Subcutaneous abdominal adipose tissue (tissue), 5 donors: ENCODE measurements at regions not wholly inside any gene's neighbourhood (a gene's known extent, or its start where the extent isn't known, plus 50 kb on each side); places are given as distances from the start of the nearest gene placed in this dataset.

Experiments
- H3K27ac ChIP-seq: one replicate; pipeline ENCODE4 v1.7.0; 2013; ENCODE audit warnings: low read depth, mild to moderate bottlenecking, inconsistent platforms, low read length, moderate library complexity
- H3K27me3 ChIP-seq, 5 donors: one replicate each; pipeline ENCODE4 v1.7.0; 2013; ENCODE audit warnings: low read length in 5 of 5, inconsistent platforms in 1 of 5; ENCODE audit not compliant: control insufficient read depth in 5 of 5, insufficient read depth in 4 of 5
- H3K36me3 ChIP-seq, 5 donors: one replicate each; pipeline ENCODE4 v1.7.0; 2013; ENCODE audit warnings: low read length in 5 of 5; ENCODE audit not compliant: control insufficient read depth in 5 of 5, insufficient read depth in 5 of 5
- H3K4me1 ChIP-seq, 5 donors: one replicate each; pipeline ENCODE4 v1.7.0; 2013; ENCODE audit warnings: low read length in 5 of 5, mild to moderate bottlenecking in 3 of 5, moderate library complexity in 1 of 5; ENCODE audit not compliant: control insufficient read depth in 5 of 5, insufficient read depth in 5 of 5
- H3K4me3 ChIP-seq, 5 donors: one replicate each; pipeline ENCODE4 v1.7.0; 2013; ENCODE audit warnings: low read length in 5 of 5, low read depth in 1 of 5
- H3K9ac ChIP-seq, 5 donors: one replicate each; pipeline ENCODE4 v1.7.0; 2013; ENCODE audit warnings: low read length in 5 of 5, mild to moderate bottlenecking in 4 of 5, moderate library complexity in 3 of 5
- H3K9me3 ChIP-seq, 5 donors: one replicate each; pipeline ENCODE4 v1.7.0; 2013; ENCODE audit warnings: low read length in 5 of 5; ENCODE audit not compliant: control insufficient read depth in 5 of 5
- donor health status: healthy.
- donor health status: healthy.
- donor health status: healthy.
- donor health status: healthy.
- donor health status: healthy.

- peaks cover 0 to 2% (median 0%) of the 10 kb centered on the region in 5 donors for H3K4me1 ChIP-seq
- no peaks in the 10 kb centered on the region for H3K9me3 ChIP-seq
- no peaks in the 10 kb centered on the region for H3K27me3 ChIP-seq
- H3K4me3 ChIP-seq: no peak overlapping the region
- no peak overlapping the region for H3K27ac ChIP-seq
- H3K9ac ChIP-seq: no peak overlapping the region
- H3K36me3 ChIP-seq: no peaks in the 10 kb centered on the region
Observed at GRCh38 chr7:9181356-9181755, 747.9 kb downstream of the NXPH1 start.

DNA sequence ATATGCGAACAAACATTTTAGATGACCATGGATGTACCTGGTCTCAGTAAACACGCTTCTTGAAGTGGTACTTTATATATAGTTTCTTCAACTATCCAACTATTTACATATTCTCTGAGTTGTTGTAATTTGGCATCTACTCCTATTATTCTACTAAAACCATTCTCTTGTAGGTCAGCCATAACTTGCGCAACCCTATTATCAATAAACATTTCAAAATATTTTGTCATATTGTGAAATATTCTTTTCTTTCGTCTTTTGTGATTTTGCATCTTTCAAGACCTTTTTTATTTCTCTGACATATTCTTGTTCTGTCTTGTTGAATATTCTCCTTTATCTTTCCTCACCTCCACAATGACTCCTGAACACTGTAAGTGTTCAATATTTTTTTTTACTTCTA is 753.3 kb downstream of the NXPH1 start:
- no peaks in the 10 kb centered on the region for H3K27me3 ChIP-seq
- no peak overlapping the region for H3K4me3 ChIP-seq
- H3K4me1 ChIP-seq: peaks cover 0 to 2% (median 0%) of the 10 kb centered on the region in 5 donors
- no peak overlapping the region for H3K27ac ChIP-seq
- H3K36me3 ChIP-seq: no peaks in the 10 kb centered on the region
- no peaks in the 10 kb centered on the region for H3K9me3 ChIP-seq
- no peak overlapping the region for H3K9ac ChIP-seq

DNA sequence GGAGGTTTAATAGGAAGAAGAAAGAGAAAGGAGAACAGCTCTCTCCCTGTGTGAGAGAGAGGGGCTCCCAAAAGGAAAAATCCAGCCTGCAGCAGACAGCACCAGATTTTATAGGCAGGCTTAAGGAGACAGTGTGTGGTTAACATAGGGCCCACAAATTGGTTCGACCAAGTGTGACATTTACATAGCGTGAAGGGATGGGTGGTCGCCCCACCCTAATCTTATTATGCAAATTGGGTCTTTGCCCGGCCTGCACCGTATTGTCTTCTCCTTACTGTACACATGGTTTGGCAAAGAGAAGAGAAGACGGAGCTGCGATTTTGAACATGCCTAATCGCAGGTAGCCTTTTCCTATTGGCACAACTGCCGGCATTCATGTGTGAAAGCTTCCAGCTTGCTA is 756.3 kb downstream of the NXPH1 start:
- Histone ChIP-seq H3K27me3 (no peaks in the 10 kb centered on the region), H3K36me3 (no peaks in the 10 kb centered on the region), H3K4me1 (peaks cover 0 to 2% (median 0%) of the 10 kb centered on the region in 5 donors), H3K4me3 (no peak overlapping the region), H3K27ac (no peak overlapping the region), H3K9me3 (no peaks in the 10 kb centered on the region), H3K9ac (no peak overlapping the region)

GRCh38 chr7:9192969-9193368 is 759.6 kb downstream of the NXPH1 start:
- no peak overlapping the region for H3K4me3 ChIP-seq
- no peaks in the 10 kb centered on the region for H3K27me3 ChIP-seq
- no peak overlapping the region for H3K9ac ChIP-seq
- no peaks in the 10 kb centered on the region for H3K9me3 ChIP-seq
- H3K27ac ChIP-seq: no peak overlapping the region
- no peaks in the 10 kb centered on the region for H3K4me1 ChIP-seq
- no peaks in the 10 kb centered on the region for H3K36me3 ChIP-seq

- Histone ChIP-seq H3K27me3 (no peaks in the 10 kb centered on the region), H3K4me3 (no peak overlapping the region), H3K4me1 (no peaks in the 10 kb centered on the region), H3K9ac (no peak overlapping the region), H3K27ac (no peak overlapping the region), H3K9me3 (peaks cover 0 to 3% (median 0%) of the 10 kb centered on the region in 5 donors), H3K36me3 (no peaks in the 10 kb centered on the region)
Observed at GRCh38 chr7:9200626-9201025, 767.2 kb downstream of the NXPH1 start.

GRCh38 chr7:9201928-9202327 is 768.5 kb downstream of the NXPH1 start:
- H3K36me3 ChIP-seq: no peaks in the 10 kb centered on the region
- H3K9me3 ChIP-seq: peaks cover 0 to 3% (median 0%) of the 10 kb centered on the region in 5 donors
- H3K9ac ChIP-seq: no peak overlapping the region
- no peak overlapping the region for H3K27ac ChIP-seq
- H3K4me1 ChIP-seq: no peaks in the 10 kb centered on the region
- no peak overlapping the region for H3K4me3 ChIP-seq
- no peaks in the 10 kb centered on the region for H3K27me3 ChIP-seq

DNA sequence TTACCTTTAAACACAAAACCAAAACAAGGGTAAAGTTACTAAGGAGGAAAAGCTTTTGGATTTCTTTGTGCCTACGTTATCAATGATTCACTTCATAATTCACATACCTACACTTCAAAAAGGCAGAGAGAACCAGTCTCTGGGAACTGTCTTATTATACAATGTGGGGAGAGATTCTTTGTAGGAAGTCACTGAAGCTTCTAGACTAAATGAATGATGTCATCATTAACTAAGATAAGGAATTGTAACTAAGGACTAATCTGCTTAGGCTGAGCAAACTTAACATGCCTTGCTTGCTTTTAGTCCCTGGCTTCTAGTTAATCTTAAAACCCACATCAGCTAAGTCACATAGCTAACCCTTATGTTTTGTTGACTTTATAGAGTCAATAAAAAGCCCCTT is 771.2 kb downstream of the NXPH1 start:
- no peak overlapping the region for H3K27ac ChIP-seq
- H3K9ac ChIP-seq: no peak overlapping the region
- no peak overlapping the region for H3K4me3 ChIP-seq
- H3K27me3 ChIP-seq: no peaks in the 10 kb centered on the region
- peaks cover 0 to 3% (median 0%) of the 10 kb centered on the region in 5 donors for H3K9me3 ChIP-seq
- H3K36me3 ChIP-seq: no peaks in the 10 kb centered on the region
- no peaks in the 10 kb centered on the region for H3K4me1 ChIP-seq

- Histone ChIP-seq H3K9ac (no peak overlapping the region), H3K27ac (no peak overlapping the region), H3K4me3 (no peak overlapping the region), H3K9me3 (no peaks in the 10 kb centered on the region), H3K27me3 (no peaks in the 10 kb centered on the region), H3K36me3 (no peaks in the 10 kb centered on the region), H3K4me1 (no peaks in the 10 kb centered on the region)
Observed at GRCh38 chr7:9210114-9210513, 776.7 kb downstream of the NXPH1 start.

GRCh38 chr7:9217204-9217603 is 783.8 kb downstream of the NXPH1 start:
- Histone ChIP-seq H3K27ac (no peak overlapping the region), H3K27me3 (no peaks in the 10 kb centered on the region), H3K4me3 (no peak overlapping the region), H3K9me3 (no peaks in the 10 kb centered on the region), H3K36me3 (no peaks in the 10 kb centered on the region), H3K4me1 (no peaks in the 10 kb centered on the region), H3K9ac (no peak overlapping the region)

DNA sequence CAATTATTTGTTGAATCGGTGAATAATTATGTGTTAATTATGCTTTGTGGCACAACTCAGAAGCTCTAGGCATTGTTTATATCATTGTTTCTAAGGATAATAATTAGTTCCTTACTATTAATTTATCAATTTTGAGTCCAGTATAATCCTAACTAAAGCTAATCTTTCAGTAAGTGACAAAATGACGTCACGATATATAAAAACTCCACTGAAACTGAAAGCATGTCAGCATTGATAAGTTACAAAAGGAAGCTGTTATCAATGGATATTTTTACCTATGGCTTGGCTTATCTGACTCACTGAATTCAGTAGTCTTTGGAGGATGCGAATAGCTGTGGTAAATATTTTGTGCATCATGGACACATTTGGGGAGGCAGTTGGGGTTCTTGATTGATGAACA is 793.1 kb downstream of the NXPH1 start:
- H3K27ac ChIP-seq: no peak overlapping the region
- H3K4me1 ChIP-seq: no peaks in the 10 kb centered on the region
- H3K4me3 ChIP-seq: no peak overlapping the region
- H3K9ac ChIP-seq: no peak overlapping the region
- no peaks in the 10 kb centered on the region for H3K27me3 ChIP-seq
- no peaks in the 10 kb centered on the region for H3K36me3 ChIP-seq
- peaks cover 0 to 4% (median 0%) of the 10 kb centered on the region in 5 donors for H3K9me3 ChIP-seq

DNA sequence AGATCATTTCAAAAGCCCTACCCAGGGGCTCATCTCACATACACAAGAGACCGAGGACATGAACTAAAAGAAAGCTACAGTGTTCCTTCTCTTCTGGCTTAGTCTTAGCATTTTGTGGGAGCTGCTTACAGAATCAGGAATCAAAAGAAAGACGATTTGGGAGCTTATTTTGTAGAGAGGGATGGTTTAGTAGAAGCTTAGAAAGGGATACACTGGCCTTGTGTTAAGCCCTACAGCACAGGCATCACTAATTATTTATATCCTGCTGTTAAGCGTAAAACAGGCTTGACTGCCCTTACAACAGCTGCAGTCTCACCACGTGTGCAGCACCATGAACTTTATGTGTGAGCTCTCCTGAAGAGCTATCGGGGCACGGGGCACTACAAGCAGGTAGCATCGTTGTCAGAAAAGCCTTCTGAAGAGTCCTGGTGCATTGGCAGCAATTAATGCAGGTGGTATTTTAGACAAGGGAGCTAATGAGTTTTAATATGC is 798.3 kb downstream of the NXPH1 start:
- no peak overlapping the region for H3K9ac ChIP-seq
- H3K27me3 ChIP-seq: no peaks in the 10 kb centered on the region
- no peaks in the 10 kb centered on the region for H3K9me3 ChIP-seq
- no peak overlapping the region for H3K27ac ChIP-seq
- no peaks in the 10 kb centered on the region for H3K36me3 ChIP-seq
- no peak overlapping the region for H3K4me3 ChIP-seq
- no peaks in the 10 kb centered on the region for H3K4me1 ChIP-seq
